ENCODE measurements at regions not wholly inside any gene's neighbourhood (a gene's known extent, or its start where the extent isn't known, plus 50 kb on each side); places are given as distances from the start of the nearest gene placed in this dataset.
"Not testable (repeated sequence)": the region's sequence is repeated elsewhere in the genome, so short reads cannot be mapped to it uniquely, and the experiment has no call there.

GRCh38 chr11:103616586-103616985, 419.9 kb upstream of the DDI1 start:
- TF ChIP-seq MYC (IDR thresholded peaks at IDR 0.05; ENCODE audit: low read depth, low read length); POLR2AphosphoS5 (IDR thresholded peaks at IDR 0.05; ENCODE audit: insufficient read depth, low read depth, low read length); JUN (IDR thresholded peaks at IDR 0.05; ENCODE audit: borderline replicate concordance, insufficient read depth, insufficient read length, low read depth); EZH2 (IDR thresholded peaks at IDR 0.05; ENCODE audit: borderline replicate concordance, low read depth, low read length, severe bottlenecking); FOS (IDR thresholded peaks at IDR 0.05; ENCODE audit: borderline replicate concordance, insufficient read depth, low read length); CTCF (IDR thresholded peaks at IDR 0.05; ENCODE audit: extremely low read depth in 1 of 2, insufficient read depth in 1 of 2, low read depth in 1 of 2, low read length in 2 of 2); POLR2A (IDR thresholded peaks at IDR 0.05; ENCODE audit: low read depth, low read length); GATA2 (IDR thresholded peaks at IDR 0.05; ENCODE audit: insufficient read depth, insufficient read length, low read depth, low read length): not testable (repeated sequence)
